ENCODE measurements at regions not wholly inside any gene's neighbourhood (a gene's known extent, or its start where the extent isn't known, plus 50 kb on each side); places are given as distances from the start of the nearest gene placed in this dataset.

GRCh38 chr2:234818937-234819336 lies 132.9 kb upstream of the SH3BP4 start:
- no peaks in the 10 kb centered on the region for H3K27me3 ChIP-seq (ENCODE audit: control insufficient read depth, insufficient read depth, low read length)
- H3K36me3 ChIP-seq (ENCODE audit: control insufficient read depth, insufficient read depth, low read length), result no peaks in the 10 kb centered on the region
- no peaks in the 10 kb centered on the region for H4K20me1 ChIP-seq (ENCODE audit: control insufficient read depth, extremely low read depth, insufficient read depth, low read length)
- peaks cover 8% of the 10 kb centered on the region for H3K4me1 ChIP-seq (ENCODE audit: control insufficient read depth, extremely low read depth, insufficient read depth, low read length)
- H3K9ac ChIP-seq (ENCODE audit: insufficient read depth, low read length), result no peak overlapping the region
- no peak for DNase-seq (ENCODE audit: low read depth in 2 of 2)
- no peaks in the 10 kb centered on the region for H3K79me2 ChIP-seq (ENCODE audit: control insufficient read depth, insufficient read depth, low read length)
- no peak for TF ChIP-seq EZH2 (IDR thresholded peaks at IDR 0.05; ENCODE audit: low read length, missing control alignments)
- peak; percentile 1 to 7 for TF ChIP-seq CTCF (conservative IDR thresholded peaks at IDR 0.05 in 1 of 2, IDR thresholded peaks at IDR 0.05 in 1 of 2; ENCODE audit: low read depth in 1 of 2, low read length in 2 of 2)
- H3K4me2 ChIP-seq (ENCODE audit: extremely low read depth, insufficient read depth, low read length), result no peak overlapping the region
- no peak overlapping the region for H3K27ac ChIP-seq (ENCODE audit: insufficient read depth, low read length)
- H2AFZ ChIP-seq (ENCODE audit: low read length), result no peak overlapping the region
- no peak overlapping the region for H3K4me3 ChIP-seq (replicated peaks in 1 of 4; ENCODE audit: control extremely low read depth in 1 of 4, insufficient read depth in 1 of 4, low read depth in 3 of 4, low read length in 4 of 4)
- H3K9me3 ChIP-seq (ENCODE audit: control insufficient read depth, insufficient read depth, low read depth, low read length), result no peaks in the 10 kb centered on the region

GRCh38 chr2:234816491-234816890 lies 135.3 kb upstream of the SH3BP4 start:
- Histone ChIP-seq H3K9me3 (ENCODE audit: control insufficient read depth, insufficient read depth, low read depth, low read length) (no peaks in the 10 kb centered on the region), H4K20me1 (ENCODE audit: control insufficient read depth, extremely low read depth, insufficient read depth, low read length) (no peaks in the 10 kb centered on the region), H3K4me2 (ENCODE audit: extremely low read depth, insufficient read depth, low read length) (no peak overlapping the region), H3K36me3 (ENCODE audit: control insufficient read depth, insufficient read depth, low read length) (no peaks in the 10 kb centered on the region), H3K4me1 (ENCODE audit: control insufficient read depth, extremely low read depth, insufficient read depth, low read length) (no peaks in the 10 kb centered on the region), H2AFZ (ENCODE audit: low read length) (no peak overlapping the region), H3K27ac (ENCODE audit: insufficient read depth, low read length) (no peak overlapping the region), H3K27me3 (ENCODE audit: control insufficient read depth, insufficient read depth, low read length) (no peaks in the 10 kb centered on the region), H3K4me3 (replicated peaks in 1 of 4; ENCODE audit: control extremely low read depth in 1 of 4, insufficient read depth in 1 of 4, low read depth in 3 of 4, low read length in 4 of 4) (no peak overlapping the region), H3K79me2 (ENCODE audit: control insufficient read depth, insufficient read depth, low read length) (no peaks in the 10 kb centered on the region), H3K9ac (ENCODE audit: insufficient read depth, low read length) (no peak overlapping the region)
- no peak for DNase-seq (ENCODE audit: low read depth in 2 of 2)
- no peak for TF ChIP-seq EZH2 (IDR thresholded peaks at IDR 0.05; ENCODE audit: low read length, missing control alignments)
- TF ChIP-seq CTCF (conservative IDR thresholded peaks at IDR 0.05 in 1 of 2, IDR thresholded peaks at IDR 0.05 in 1 of 2; ENCODE audit: low read depth in 1 of 2, low read length in 2 of 2), result no peak

- Histone ChIP-seq H2AFZ (ENCODE audit: low read length) (no peak overlapping the region), H3K27ac (ENCODE audit: insufficient read depth, low read length) (no peak overlapping the region), H3K79me2 (ENCODE audit: control insufficient read depth, insufficient read depth, low read length) (no peaks in the 10 kb centered on the region), H3K9me3 (ENCODE audit: control insufficient read depth, insufficient read depth, low read depth, low read length) (no peaks in the 10 kb centered on the region), H3K27me3 (ENCODE audit: control insufficient read depth, insufficient read depth, low read length) (no peaks in the 10 kb centered on the region), H3K4me3 (replicated peaks in 1 of 4; ENCODE audit: control extremely low read depth in 1 of 4, insufficient read depth in 1 of 4, low read depth in 3 of 4, low read length in 4 of 4) (no peak overlapping the region), H4K20me1 (ENCODE audit: control insufficient read depth, extremely low read depth, insufficient read depth, low read length) (no peaks in the 10 kb centered on the region), H3K4me2 (ENCODE audit: extremely low read depth, insufficient read depth, low read length) (no peak overlapping the region), H3K9ac (ENCODE audit: insufficient read depth, low read length) (no peak overlapping the region), H3K4me1 (ENCODE audit: control insufficient read depth, extremely low read depth, insufficient read depth, low read length) (no peaks in the 10 kb centered on the region), H3K36me3 (ENCODE audit: control insufficient read depth, insufficient read depth, low read length) (no peaks in the 10 kb centered on the region)
- DNase-seq (ENCODE audit: low read depth in 2 of 2), result no peak
- TF ChIP-seq EZH2 (IDR thresholded peaks at IDR 0.05; ENCODE audit: low read length, missing control alignments), result no peak
Measured at GRCh38 chr2:234816056-234816455, 135.8 kb upstream of the SH3BP4 start.
